H9 (cell line): ENCODE measurements at regions not wholly inside any gene's neighbourhood (a gene's known extent, or its start where the extent isn't known, plus 50 kb on each side); places are given as distances from the start of the nearest gene placed in this dataset.

Source experiments
- DNase-seq: peaks from one replicate; pipeline ENCODE4 v3.0.0-alpha.2; 2017
- H2AFZ ChIP-seq: one replicate; pipeline ENCODE4 v1.6.1; 2013; ENCODE audit warnings: mild to moderate bottlenecking, low read length, control low read depth, moderate library complexity
- H2AK5ac ChIP-seq: 2 replicates; pipeline ENCODE4 v1.6.1; 2013; ENCODE audit warnings: low read length, control low read depth, mixed read lengths; ENCODE audit not compliant: insufficient read length
- H2BK120ac ChIP-seq: one replicate; pipeline ENCODE4 v1.6.1; 2013; ENCODE audit warnings: low read depth, mild to moderate bottlenecking, low read length, control low read depth, inconsistent platforms; ENCODE audit not compliant: poor library complexity, severe bottlenecking
- H2BK12ac ChIP-seq: 2 replicates; pipeline ENCODE4 v1.6.1; 2013; ENCODE audit warnings: low read length, control low read depth, mixed read lengths, low read depth; ENCODE audit not compliant: insufficient read length
- H2BK15ac ChIP-seq: 2 replicates; pipeline ENCODE4 v1.6.1; 2013; ENCODE audit warnings: low read depth, low read length, control low read depth
- H2BK20ac ChIP-seq: one replicate; pipeline ENCODE4 v1.6.1; 2013; ENCODE audit warnings: low read depth, mild to moderate bottlenecking, low read length, control low read depth, inconsistent platforms; ENCODE audit not compliant: poor library complexity, severe bottlenecking
- H2BK5ac ChIP-seq: 2 replicates; pipeline ENCODE4 v1.6.1; 2013; ENCODE audit warnings: low read length, control low read depth, mixed read lengths; ENCODE audit not compliant: insufficient read length
- H3K14ac ChIP-seq: 2 replicates; pipeline ENCODE4 v1.6.1; 2013; ENCODE audit warnings: low read length, control low read depth; ENCODE audit not compliant: insufficient read depth
- H3K18ac ChIP-seq: 2 replicates; pipeline ENCODE4 v1.6.1; 2013; ENCODE audit warnings: low read depth, mild to moderate bottlenecking, mixed read lengths, low read length, control low read depth; ENCODE audit not compliant: insufficient read length
- H3K23ac ChIP-seq: 2 replicates; pipeline ENCODE4 v1.6.1; 2013; ENCODE audit warnings: low read length, control low read depth, mixed read lengths, low read depth; ENCODE audit not compliant: insufficient read length
- H3K23me2 ChIP-seq: 2 replicates; pipeline ENCODE4 v1.6.1; 2013; ENCODE audit warnings: low read depth, mild to moderate bottlenecking, mixed read lengths, low read length, control low read depth; ENCODE audit not compliant: insufficient read length, poor library complexity, severe bottlenecking
- H3K27ac ChIP-seq: 2 replicates; pipeline ENCODE4 v1.5.1; 2013; ENCODE audit warnings: low read length, control low read depth, mixed read lengths, low read depth; ENCODE audit not compliant: insufficient read length
- H3K27me3 ChIP-seq: 2 replicates; pipeline ENCODE4 v1.6.1; 2013; ENCODE audit warnings: low read length, control low read depth, inconsistent platforms; ENCODE audit not compliant: insufficient read depth
- H3K4ac ChIP-seq: 2 replicates; pipeline ENCODE4 v1.6.1; 2013; ENCODE audit warnings: low read depth, mild to moderate bottlenecking, control low read depth, inconsistent platforms, low read length, moderate library complexity
- H3K4me1 ChIP-seq: 2 replicates; pipeline ENCODE4 v1.6.1; 2013; ENCODE audit warnings: low read length, control low read depth, inconsistent platforms; ENCODE audit not compliant: insufficient read depth
- H3K4me2 ChIP-seq: 2 replicates; pipeline ENCODE4 v1.6.1; 2013; ENCODE audit warnings: low read length, control low read depth, mixed read lengths; ENCODE audit not compliant: insufficient read length, insufficient read depth
- H3K56ac ChIP-seq: 2 replicates; pipeline ENCODE4 v1.6.1; 2013; ENCODE audit warnings: low read depth, mild to moderate bottlenecking, mixed read lengths, low read length, control low read depth; ENCODE audit not compliant: insufficient read length
- H3K79me1 ChIP-seq: 2 replicates; pipeline ENCODE4 v1.6.1; 2013; ENCODE audit warnings: low read depth, mild to moderate bottlenecking, moderate library complexity, low read length, control low read depth, inconsistent platforms; ENCODE audit not compliant: insufficient read depth, poor library complexity, severe bottlenecking
- H3K79me2 ChIP-seq: 2 replicates; pipeline ENCODE4 v1.6.1; 2013; ENCODE audit warnings: low read length, control low read depth, inconsistent platforms; ENCODE audit not compliant: insufficient read depth
- H3K9ac ChIP-seq: 2 replicates; pipeline ENCODE4 v1.6.1; 2013; ENCODE audit warnings: low read length, control low read depth, mixed read lengths; ENCODE audit not compliant: insufficient read length; ENCODE audit errors: extremely low read depth
- H3K9me3 ChIP-seq: one replicate; pipeline ENCODE4 v1.6.1; 2013; ENCODE audit warnings: low read depth, low read length, inconsistent platforms; ENCODE audit not compliant: control insufficient read depth
- H3T11ph ChIP-seq: one replicate; pipeline ENCODE4 v1.6.1; 2013; ENCODE audit warnings: mild to moderate bottlenecking, low read length, control low read depth, inconsistent platforms
- H4K20me1 ChIP-seq: one replicate; pipeline ENCODE4 v1.6.1; 2013; ENCODE audit not compliant: control insufficient read depth, insufficient read length, insufficient read depth
- H4K5ac ChIP-seq: 2 replicates; pipeline ENCODE4 v1.6.1; 2013; ENCODE audit warnings: low read depth, mild to moderate bottlenecking, mixed read lengths, low read length, control low read depth; ENCODE audit not compliant: insufficient read length
- H4K8ac ChIP-seq: replicated peaks from 2 replicates; pipeline ENCODE4 v1.6.1; 2013; ENCODE audit warnings: low read length, control low read depth, mixed read lengths, low read depth; ENCODE audit not compliant: insufficient read length
- H4K91ac ChIP-seq: 2 replicates; pipeline ENCODE4 v1.6.1; 2013; ENCODE audit warnings: low read depth, mild to moderate bottlenecking, moderate library complexity, mixed read lengths, low read length, control low read depth; ENCODE audit not compliant: insufficient read length
- H3K27ac Mint-ChIP-seq, 3 experiments: 2 replicates in 2 of 3; 3 replicates in 1 of 3; pipeline ENCODE4 v1.8.0; 2020 to 2021; ENCODE audit warnings: mixed read lengths in 3 of 3, mild to moderate bottlenecking in 1 of 3, moderate library complexity in 1 of 3
- H3K27me3 Mint-ChIP-seq: 2 replicates; pipeline ENCODE4 v1.8.0; 2021; ENCODE audit warnings: low read depth, mild to moderate bottlenecking, moderate library complexity, mixed read lengths
- H3K36me3 Mint-ChIP-seq, 3 experiments: 2 replicates in 2 of 3; 3 replicates in 1 of 3; pipeline ENCODE4 v1.8.0; 2020 to 2021; ENCODE audit warnings: low read depth in 3 of 3, mixed read lengths in 3 of 3; ENCODE audit not compliant: insufficient read depth in 1 of 3
- H3K4me1 Mint-ChIP-seq, 2 experiments: 2 replicates each; pipeline ENCODE4 v1.8.0; 2020; ENCODE audit warnings: mixed read lengths in 2 of 2
- H3K4me3 Mint-ChIP-seq, 2 experiments: 2 replicates in 1 of 2; 3 replicates in 1 of 2; pipeline ENCODE4 v1.8.0; 2020 to 2021; ENCODE audit warnings: mild to moderate bottlenecking in 2 of 2, mixed read lengths in 2 of 2, moderate library complexity in 1 of 2
- H3K9me3 Mint-ChIP-seq, 2 experiments: 2 replicates in 1 of 2; 3 replicates in 1 of 2; pipeline ENCODE4 v1.8.0; 2020; ENCODE audit warnings: mild to moderate bottlenecking in 2 of 2, mixed read lengths in 2 of 2, moderate library complexity in 1 of 2
- CTCF ChIP-seq: fragments of 200-600 bp; sonication (generic); conservative IDR thresholded peaks from 3 replicates; pipeline ENCODE4 v1.8.0; 2021; ENCODE audit warnings: antibody characterized with exemption, mild to moderate bottlenecking
- WGBS: extraction: QIAGEN DNeasy Blood & Tissue Kit; methylation state at CpG from one replicate; pipeline ENCODE4 v1.1.7; 2013; ENCODE audit warnings: missing lambda C conversion rate, low lambda C conversion rate, mixed read lengths; ENCODE audit not compliant: insufficient read length; ENCODE audit errors: extremely low coverage; 5-methylcytosine and 5-hydroxymethylcytosine counted together

- H4K8ac ChIP-seq = no peak overlapping the region
- H2AFZ ChIP-seq = no peak overlapping the region
- H3K27ac ChIP-seq = no peak overlapping the region
- no peaks in the 10 kb centered on the region for H3K9me3 Mint-ChIP-seq
- H2BK12ac ChIP-seq = no peak overlapping the region
- no peak overlapping the region for H3K23ac ChIP-seq
- no peak overlapping the region for H3K4ac ChIP-seq
- no peak overlapping the region for H2BK120ac ChIP-seq
- no peak overlapping the region for H3K4me2 ChIP-seq
- no peaks in the 10 kb centered on the region for H3K9me3 ChIP-seq
- H3K18ac ChIP-seq = no peak overlapping the region
- H3K4me1 ChIP-seq = 0 out of 2 replicates have a peak, but pooled peaks cover 2% of the 10 kb centered on the region
- no peak overlapping the region for H2BK5ac ChIP-seq
- no peaks in the 10 kb centered on the region for H3K79me1 ChIP-seq
- WGBS = no CpG with 5 or more reads among the region's 5 CpGs
- H2AK5ac ChIP-seq = no peak overlapping the region
- no peak overlapping the region for H2BK20ac ChIP-seq
- H4K5ac ChIP-seq = no peak overlapping the region
- H3K23me2 ChIP-seq = no peaks in the 10 kb centered on the region
- no peak overlapping the region for H3K56ac ChIP-seq
- no peak overlapping the region for H2BK15ac ChIP-seq
- H3K79me2 ChIP-seq = no peaks in the 10 kb centered on the region
- H4K20me1 ChIP-seq = no peaks in the 10 kb centered on the region
- peak; percentile 16 for DNase-seq
- H4K91ac ChIP-seq = no peak overlapping the region
- no peaks in the 10 kb centered on the region for H3K27me3 ChIP-seq
- peaks cover 25 to 27% of the 10 kb centered on the region in 2 experiments for H3K4me1 Mint-ChIP-seq
- no peak for TF ChIP-seq CTCF
- peaks cover 14% of the 10 kb centered on the region for H3K27me3 Mint-ChIP-seq
- H3K14ac ChIP-seq = no peak overlapping the region
- H3K9ac ChIP-seq = no peak overlapping the region
- H3T11ph ChIP-seq = no peak overlapping the region
- no peaks in the 10 kb centered on the region for H3K36me3 Mint-ChIP-seq
- H3K27ac Mint-ChIP-seq = no peak overlapping the region
- no peak overlapping the region for H3K4me3 Mint-ChIP-seq
These were observed 147.2 kb upstream of the VSTM2B start for GRCh38 chr19:29378543-29379080.
